Adipose tissue (tissue), 3 donors: ENCODE measurements at regions not wholly inside any gene's neighbourhood (a gene's known extent, or its start where the extent isn't known, plus 50 kb on each side); places are given as distances from the start of the nearest gene placed in this dataset.

ENCODE experiments used
- H3K27ac ChIP-seq: one replicate; pipeline ENCODE4 v1.5.1; 2013; ENCODE audit warnings: low read depth, low read length
- WGBS, 3 donors: extraction: QIAGEN DNeasy Blood & Tissue Kit; methylation state at CpG; one replicate each; pipeline ENCODE4 v1.1.7; 2013; 5-methylcytosine and 5-hydroxymethylcytosine counted together
- donor health status: healthy with polysubstance abuse.
- donor health status: Bipolar disorder and iron deficiency.
- donor health status: healthy.

DNA sequence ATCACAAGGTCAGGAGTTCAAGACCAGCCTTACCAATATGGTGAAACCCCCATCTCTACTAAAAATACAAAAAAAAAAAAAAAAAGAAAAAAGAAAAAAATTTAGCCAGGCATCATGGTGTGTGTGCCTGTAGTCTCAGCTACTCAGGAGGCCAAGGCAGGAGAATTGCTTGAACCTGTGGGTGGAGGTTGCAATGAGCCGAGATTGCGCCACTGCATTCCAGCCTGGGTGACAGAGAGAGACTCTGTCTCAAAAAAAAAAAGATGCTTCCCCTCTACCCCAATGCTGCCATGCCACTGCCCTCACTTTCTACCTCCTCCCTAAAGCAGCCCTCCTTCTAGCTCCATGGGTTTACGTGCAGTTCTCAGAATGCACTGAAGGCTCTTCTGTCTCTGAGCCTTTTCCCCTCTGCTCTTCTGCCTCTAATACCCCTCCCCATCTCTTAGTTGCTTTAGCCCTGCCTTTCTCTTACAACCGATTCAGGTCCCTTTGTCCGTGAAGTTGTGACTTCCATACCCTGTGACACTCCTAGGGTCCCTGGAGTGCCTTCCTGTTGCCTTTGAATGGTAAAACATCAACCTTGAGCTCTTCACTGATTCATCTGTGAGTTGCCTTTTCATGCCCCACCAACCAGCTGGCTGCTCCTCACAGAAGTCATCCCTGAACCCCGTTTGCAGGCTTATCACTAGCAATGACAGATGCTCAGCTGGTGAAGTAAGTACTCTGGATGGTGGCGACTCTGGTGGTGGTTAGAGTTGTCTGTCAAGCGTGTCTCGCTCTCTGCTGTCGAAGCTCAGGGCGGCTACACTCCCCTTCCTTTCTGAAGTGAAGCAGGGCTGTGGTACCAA lies 234.9 kb downstream of the RHOU start:
- H3K27ac ChIP-seq: no peak overlapping the region
- 92 to 98% (median 95%) methylated on average over 11 of the region's 11 CpGs for WGBS, 3 donors

GRCh38 chr1:228972576-228972975 lies 237.3 kb downstream of the RHOU start:
- WGBS, 3 donors: 63 to 89% (median 75%) methylated on average over 2 of the region's 2 CpGs
- H3K27ac ChIP-seq: no peak overlapping the region

- 90 to 94% (median 93%) methylated on average over 7 of the region's 7 CpGs for WGBS, 3 donors
- H3K27ac ChIP-seq: no peak overlapping the region
Measured at GRCh38 chr1:228974273-228974672, 239.0 kb downstream of the RHOU start.

DNA sequence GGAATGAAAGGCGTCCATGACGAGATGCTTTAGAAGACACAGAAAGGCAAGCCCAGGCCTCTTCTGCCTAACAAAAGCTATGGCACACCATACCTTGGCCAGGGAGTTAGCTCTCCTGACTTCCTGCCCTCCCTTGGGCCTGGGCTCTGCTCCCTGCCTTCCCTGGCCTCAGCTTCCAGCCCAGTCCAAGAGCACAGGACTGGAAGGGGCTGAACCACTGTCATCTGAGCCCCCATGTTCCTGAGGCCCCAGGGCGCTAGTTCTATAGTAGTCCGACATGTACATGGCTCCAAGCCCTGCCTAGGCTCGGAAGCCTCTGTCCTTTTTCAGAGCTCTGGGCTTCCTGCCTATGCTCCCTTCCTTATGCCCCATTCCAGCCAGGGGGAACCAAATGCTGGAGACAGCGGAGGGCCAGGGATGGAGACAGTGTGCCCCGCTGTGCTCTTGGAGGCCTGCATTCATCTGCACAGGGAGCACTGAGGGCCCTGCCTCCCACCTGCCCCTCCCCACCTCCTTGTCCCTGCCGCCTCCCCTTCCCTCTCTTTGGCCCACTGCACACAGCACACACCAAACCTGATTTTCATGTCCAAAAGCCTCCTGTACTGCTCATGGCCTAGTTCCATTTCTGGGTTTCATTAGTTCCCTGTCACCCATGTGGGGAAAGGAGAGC lies 240.1 kb downstream of the RHOU start:
- no peak overlapping the region for H3K27ac ChIP-seq
- 96 to 97% (median 97%) methylated on average over 8 of the region's 8 CpGs for WGBS, 3 donors

- no peak overlapping the region for H3K27ac ChIP-seq
- 79 to 91% (median 86%) methylated on average over 6 of the region's 6 CpGs for WGBS, 3 donors
Measured at GRCh38 chr1:228976316-228976715, 241.0 kb downstream of the RHOU start.

DNA sequence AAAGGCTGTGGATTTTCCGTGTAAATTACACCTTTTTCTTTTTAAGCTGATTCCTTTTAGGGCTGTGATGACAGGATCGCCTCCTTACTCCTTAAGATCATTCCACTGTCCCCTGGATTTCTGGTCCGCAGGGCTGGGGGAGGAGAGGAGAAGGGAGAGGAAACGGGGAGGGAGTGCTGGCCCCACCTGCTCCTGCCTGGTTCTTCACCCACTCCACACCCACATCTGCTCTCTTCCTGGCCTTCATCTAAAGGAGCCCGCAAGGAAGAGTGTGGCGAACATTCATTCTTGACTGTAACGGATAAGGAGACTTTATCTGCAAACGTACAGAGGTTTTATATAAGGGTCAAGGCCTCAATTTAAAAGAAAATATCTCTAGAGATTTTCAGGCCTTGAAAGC lies 242.0 kb downstream of the RHOU start:
- 78 to 89% (median 78%) methylated on average over 8 of the region's 8 CpGs for WGBS, 3 donors
- no peak overlapping the region for H3K27ac ChIP-seq

- WGBS, 3 donors: 89 to 96% (median 96%) methylated on average over 3 of the region's 3 CpGs
- no peak overlapping the region for H3K27ac ChIP-seq
Measured at GRCh38 chr1:228977741-228978140, 242.5 kb downstream of the RHOU start.

DNA sequence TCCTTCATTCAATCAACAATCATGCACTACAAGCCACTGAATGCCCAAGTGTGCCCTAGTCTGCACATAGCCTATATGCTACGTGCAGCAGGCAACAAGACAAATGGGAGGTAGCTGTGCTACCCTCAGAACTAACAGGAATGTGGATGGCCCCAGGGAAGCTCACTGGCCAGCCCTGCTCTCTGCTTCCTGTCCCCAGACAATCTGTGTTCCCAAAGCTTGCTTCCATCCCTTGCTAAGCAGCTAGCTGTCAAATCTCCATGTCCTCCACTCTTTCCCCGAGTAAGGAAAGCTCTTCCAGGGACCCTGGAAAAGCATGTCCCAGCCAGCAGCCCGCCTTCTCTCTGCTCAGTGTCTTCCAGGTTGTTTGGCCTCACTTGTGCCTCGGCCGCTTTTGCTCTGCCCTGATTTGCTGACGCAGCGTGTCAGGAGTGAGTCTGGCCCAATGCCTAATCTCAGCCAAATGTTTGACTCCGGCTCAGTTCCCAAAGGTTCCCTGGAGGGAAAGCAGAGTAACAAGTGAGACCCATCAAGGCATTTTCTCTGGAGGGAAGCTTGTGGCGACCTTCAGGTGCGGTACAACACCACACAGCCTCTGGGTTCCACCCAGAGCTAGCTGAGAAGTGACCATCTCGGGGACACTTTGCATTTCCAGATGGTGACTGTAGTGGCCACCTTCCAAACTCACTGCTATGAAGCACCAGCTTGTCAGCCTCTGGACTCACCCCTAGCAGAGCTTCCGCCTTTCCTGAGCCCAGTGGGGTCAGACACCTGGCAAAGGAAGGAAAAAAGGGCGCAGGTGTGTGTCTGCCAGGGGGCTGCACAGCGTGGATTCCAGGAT lies 243.4 kb downstream of the RHOU start:
- no peak overlapping the region for H3K27ac ChIP-seq
- 49 to 61% (median 56%) methylated on average over 14 of the region's 14 CpGs for WGBS, 3 donors

DNA sequence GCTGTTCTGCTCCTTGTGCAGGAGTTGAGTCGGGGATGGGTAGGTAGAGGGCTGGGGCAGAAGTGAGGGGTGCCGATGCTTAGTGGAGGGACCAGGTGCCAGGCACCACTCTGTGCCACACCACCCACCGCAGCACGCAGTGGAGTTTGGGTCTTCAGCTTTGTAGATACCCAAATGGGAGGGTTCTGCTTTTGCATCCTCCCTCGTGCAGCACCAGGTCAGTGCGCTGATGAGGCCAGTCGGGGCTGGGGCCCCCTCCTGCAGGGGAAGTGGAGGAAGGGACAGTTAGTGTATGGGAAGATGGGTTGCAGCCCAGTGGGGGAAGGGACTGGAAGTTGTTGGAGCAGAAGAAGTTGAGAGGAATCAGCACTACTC lies 244.0 kb downstream of the RHOU start:
- 67 to 92% (median 74%) methylated on average over 7 of the region's 7 CpGs for WGBS, 3 donors
- no peak overlapping the region for H3K27ac ChIP-seq

DNA sequence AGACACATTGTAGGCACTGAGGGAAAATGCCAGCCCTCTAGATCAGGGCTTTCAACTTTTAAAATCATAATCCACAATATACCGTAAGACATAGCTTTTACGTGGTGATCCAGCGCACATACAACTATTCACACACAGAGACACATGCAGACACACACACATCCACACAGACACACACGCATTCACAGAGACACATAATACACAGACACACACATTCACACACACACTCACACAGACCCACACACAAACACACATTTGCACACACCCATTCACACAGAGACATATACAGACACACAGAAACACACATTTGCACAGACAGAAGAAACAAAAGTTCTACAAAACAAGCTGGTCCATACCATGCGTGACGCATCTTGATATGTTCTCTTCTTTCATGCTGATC lies 244.5 kb downstream of the RHOU start:
- 96 to 98% (median 97%) methylated on average over 6 of the region's 6 CpGs for WGBS, 3 donors
- H3K27ac ChIP-seq: no peak overlapping the region

DNA sequence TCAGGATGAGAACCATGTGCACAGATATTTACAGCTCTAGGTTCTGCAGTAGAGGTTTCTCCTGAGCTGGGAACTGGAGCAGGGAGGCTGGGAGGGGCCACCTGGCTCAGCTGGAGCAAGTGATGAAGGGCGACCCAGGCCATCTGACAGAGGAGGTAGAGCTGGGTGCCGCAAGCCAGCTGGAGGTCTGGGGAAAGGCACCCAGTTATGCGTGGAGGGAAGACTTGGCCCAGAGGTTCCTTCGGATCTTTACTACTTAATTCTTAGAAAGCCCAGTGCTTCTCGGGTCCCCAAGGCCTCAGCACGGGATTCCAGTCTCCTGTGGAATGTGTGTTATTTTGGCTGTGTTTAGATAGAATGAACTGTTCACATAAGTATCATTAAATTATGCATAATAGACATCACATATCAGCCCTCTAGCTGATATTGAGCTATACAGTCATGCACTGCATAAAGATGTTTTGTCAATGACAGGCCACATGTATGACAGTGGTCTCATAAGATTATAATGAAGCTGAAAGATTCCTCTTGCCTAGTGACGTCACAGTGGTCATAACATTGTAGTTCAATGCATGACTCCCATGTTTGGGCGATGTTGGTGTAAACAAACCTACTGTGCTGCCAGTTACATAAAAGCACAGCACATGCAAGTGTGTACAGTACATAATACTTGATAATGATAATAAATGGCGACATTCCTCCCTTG lies 245.1 kb downstream of the RHOU start:
- no peak overlapping the region for H3K27ac ChIP-seq
- WGBS, 3 donors: 84 to 91% (median 91%) methylated on average over 9 of the region's 9 CpGs

- no peak overlapping the region for H3K27ac ChIP-seq
- WGBS, 3 donors: 72 to 91% (median 83%) methylated on average over 5 of the region's 5 CpGs
Measured at GRCh38 chr1:228982637-228983036, 247.4 kb downstream of the RHOU start.

GRCh38 chr1:228983231-228983660 lies 248.0 kb downstream of the RHOU start:
- 68 to 86% (median 80%) methylated on average over 6 of the region's 6 CpGs for WGBS, 3 donors
- H3K27ac ChIP-seq: no peak overlapping the region

- 59 to 78% (median 67%) methylated on average over 4 of the region's 4 CpGs for WGBS, 3 donors
Measured at GRCh38 chr1:228983661-228984060, 248.4 kb downstream of the RHOU start.

GRCh38 chr1:228984107-228984506 lies 248.8 kb downstream of the RHOU start:
- 98 to 100% (median 100%) methylated on average over 1 of the region's 1 CpG for WGBS, 3 donors
- H3K27ac ChIP-seq: no peak overlapping the region

More at GRCh38 chr1:228983661-228984060, 248.4 kb downstream of the RHOU start:
- no peak overlapping the region for H3K27ac ChIP-seq

- no peak overlapping the region for H3K27ac ChIP-seq
- WGBS, 3 donors: 76 to 86% (median 85%) methylated on average over 7 of the region's 7 CpGs
Measured at GRCh38 chr1:228984646-228985631, 249.7 kb downstream of the RHOU start.

DNA sequence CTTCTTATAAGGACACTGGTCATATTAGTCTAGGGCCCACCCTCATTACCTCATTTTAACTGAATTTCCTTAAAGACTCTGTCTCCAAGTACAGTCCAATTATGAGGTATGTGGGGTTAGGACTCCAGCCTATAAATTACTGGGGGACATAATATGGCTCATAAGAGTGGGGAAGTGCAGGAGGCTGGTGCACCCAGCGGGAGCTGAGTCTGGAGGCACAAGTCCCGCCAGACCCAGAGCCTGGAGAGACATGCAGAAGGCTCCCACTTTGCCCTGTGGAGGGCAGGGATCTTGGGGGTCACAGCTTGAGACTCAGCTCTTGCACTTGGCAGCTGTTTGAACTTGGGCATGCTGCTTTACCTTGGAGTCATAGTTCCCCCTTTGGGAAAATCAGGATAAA lies 250.4 kb downstream of the RHOU start:
- no peak overlapping the region for H3K27ac ChIP-seq
- WGBS, 3 donors: 95 to 98% (median 96%) methylated on average over 2 of the region's 2 CpGs
